Activated T-cell treated with anti-CD3 and anti-CD28 coated beads, Interleukin-2, amount 50 U/mL, for 72 hours (primary cell): ENCODE measurements at regions not wholly inside any gene's neighbourhood (a gene's known extent, or its start where the extent isn't known, plus 50 kb on each side); places are given as distances from the start of the nearest gene placed in this dataset.
"Not testable (repeated sequence)": the region's sequence is repeated elsewhere in the genome, so short reads cannot be mapped to it uniquely, and the experiment has no call there.

Experiments used
- ATAC-seq, 2 donors: fragments of 150-1000 bp; cut with Tn5 transposase; replicated peaks in 1 of 2; 2 replicates each; pipeline ENCODE4 v1.10.0; 2021; ENCODE audit warnings: moderate library complexity in 2 of 2, mild to moderate bottlenecking in 1 of 2
- DNase-seq, 2 donors: peaks; one replicate each; pipeline ENCODE4 v3.0.0; 2021 to 2022; ENCODE audit warnings: mixed read lengths in 1 of 2
- H3K27ac Mint-ChIP-seq: one replicate; pipeline ENCODE4 v1.8.0; 2022; ENCODE audit warnings: mild to moderate bottlenecking, moderate library complexity, mixed read lengths
- H3K27me3 Mint-ChIP-seq: one replicate; pipeline ENCODE4 v1.8.0; 2022; ENCODE audit warnings: low read depth, mixed read lengths
- H3K36me3 Mint-ChIP-seq, 2 donors: one replicate each; pipeline ENCODE4 v1.8.0; 2022; ENCODE audit warnings: mixed read lengths in 2 of 2, mild to moderate bottlenecking in 1 of 2; ENCODE audit not compliant: insufficient read depth in 2 of 2
- H3K4me1 Mint-ChIP-seq: one replicate; pipeline ENCODE4 v1.8.0; 2022; ENCODE audit warnings: low read depth, mixed read lengths
- H3K4me3 Mint-ChIP-seq, 2 donors: one replicate each; pipeline ENCODE4 v1.8.0; 2022; ENCODE audit warnings: mild to moderate bottlenecking in 2 of 2, mixed read lengths in 2 of 2, moderate library complexity in 2 of 2
- H3K9me3 Mint-ChIP-seq, 2 donors: one replicate each; pipeline ENCODE4 v1.8.0; 2022; ENCODE audit warnings: mixed read lengths in 2 of 2

DNA sequence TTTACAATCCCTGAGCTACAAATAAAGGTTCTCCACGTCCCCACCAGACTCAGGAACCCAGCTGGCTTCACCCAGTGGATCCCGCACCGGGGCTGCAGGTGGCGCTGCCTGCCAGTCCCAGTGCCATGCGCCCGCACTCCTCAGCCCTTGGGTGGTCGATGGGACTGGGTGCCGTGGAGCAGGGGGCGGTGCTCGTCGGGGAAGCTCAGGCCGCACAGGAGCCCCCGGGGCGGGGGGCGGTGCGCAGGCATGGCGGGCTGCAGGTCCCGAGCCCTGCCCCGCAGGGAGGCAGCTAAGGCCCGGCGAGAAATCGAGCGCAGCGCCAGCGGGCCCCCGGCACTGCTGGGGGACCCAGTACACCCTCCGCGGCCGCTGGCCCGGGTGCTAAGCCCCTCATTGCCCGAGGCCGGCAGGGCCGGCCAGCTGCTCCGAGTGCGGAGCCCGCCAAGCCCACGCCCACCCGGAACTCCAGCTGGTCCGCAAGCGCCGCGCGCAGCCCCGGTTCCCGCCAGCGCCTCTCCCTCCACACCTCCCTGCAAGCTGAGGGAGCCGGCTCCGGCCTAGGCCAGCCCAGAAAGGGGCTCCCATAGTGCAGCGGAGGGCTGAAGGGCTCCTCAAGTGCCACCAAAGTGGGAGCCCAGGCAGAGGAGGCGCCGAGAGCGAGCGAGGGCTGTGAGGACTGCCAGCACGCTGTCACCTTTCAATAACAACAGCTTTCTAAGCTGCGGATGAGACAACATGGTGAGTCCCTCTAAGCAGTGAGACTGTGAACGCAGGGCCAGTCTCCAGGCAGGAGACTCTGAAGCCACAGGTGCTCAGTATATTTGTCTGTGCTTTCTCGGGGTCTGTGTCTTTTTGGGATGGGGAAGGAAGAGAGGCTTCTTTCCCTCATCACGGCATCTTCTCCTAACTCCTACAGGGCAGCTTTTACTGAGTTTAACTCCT, 161.5 kb downstream of the NR2F2 start:
- peaks cover 17% of the 10 kb centered on the region for H3K27me3 Mint-ChIP-seq
- H3K36me3 Mint-ChIP-seq, H3K4me3 Mint-ChIP-seq, H3K9me3 Mint-ChIP-seq, DNase-seq, H3K4me1 Mint-ChIP-seq, ATAC-seq, H3K27ac Mint-ChIP-seq: not testable (repeated sequence)

DNA sequence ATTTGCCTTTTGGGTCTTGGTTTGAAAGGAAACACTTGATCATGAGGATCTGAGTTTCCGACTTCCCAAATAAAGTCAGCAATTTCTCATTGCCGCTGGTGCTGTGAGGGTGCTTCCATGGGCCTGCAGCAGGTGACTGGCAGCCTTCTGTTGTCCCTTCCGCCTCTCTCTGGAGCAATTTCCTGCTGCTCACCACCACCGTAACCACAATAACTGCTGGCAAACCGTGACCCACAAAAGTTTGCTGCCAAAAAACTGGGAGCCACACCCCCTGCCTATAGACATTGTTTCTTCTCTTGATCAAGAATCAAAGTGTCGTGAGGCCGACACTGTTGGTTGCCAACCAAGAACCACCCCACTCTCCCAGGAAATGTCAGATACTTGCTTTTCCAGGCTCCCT, 164.0 kb downstream of the NR2F2 start:
- no peak overlapping the region for H3K4me3 Mint-ChIP-seq
- peaks cover 0 to 5% of the 10 kb centered on the region in 2 donors for H3K9me3 Mint-ChIP-seq
- no peak for ATAC-seq

GRCh38 chr15:96495386-96495785, 164.9 kb downstream of the NR2F2 start:
- H3K9me3 Mint-ChIP-seq: peaks cover 0 to 5% of the 10 kb centered on the region in 2 donors
- no peak for DNase-seq
- peaks cover 0 to 2% of the 10 kb centered on the region in 2 donors for H3K36me3 Mint-ChIP-seq
- H3K27ac Mint-ChIP-seq: no peak overlapping the region
- no peak for ATAC-seq
- H3K4me3 Mint-ChIP-seq: no peak overlapping the region
- no peaks in the 10 kb centered on the region for H3K4me1 Mint-ChIP-seq
- peaks cover 9% of the 10 kb centered on the region for H3K27me3 Mint-ChIP-seq

More for the DNA sequence above, 164.0 kb downstream of the NR2F2 start:
- Mint-ChIP-seq H3K27ac (no peak overlapping the region), H3K4me1 (no peaks in the 10 kb centered on the region), H3K27me3 (peaks cover 15% of the 10 kb centered on the region), H3K36me3 (peaks cover 0 to 2% of the 10 kb centered on the region in 2 donors)
- no peak for DNase-seq

- H3K27me3 Mint-ChIP-seq: peaks cover 9% of the 10 kb centered on the region
- no peak overlapping the region for H3K4me3 Mint-ChIP-seq
- ATAC-seq (no peak), DNase-seq (no peak)
- peaks cover 2 to 8% of the 10 kb centered on the region in 2 donors for H3K9me3 Mint-ChIP-seq
- no peak overlapping the region for H3K27ac Mint-ChIP-seq
- peaks cover 0 to 2% of the 10 kb centered on the region in 2 donors for H3K36me3 Mint-ChIP-seq
- H3K4me1 Mint-ChIP-seq: no peaks in the 10 kb centered on the region
Observed at GRCh38 chr15:96497951-96498350, 167.5 kb downstream of the NR2F2 start.

GRCh38 chr15:96500508-96500907, 170.0 kb downstream of the NR2F2 start:
- ATAC-seq: no peak

GRCh38 chr15:96501362-96501761, 170.9 kb downstream of the NR2F2 start:
- Mint-ChIP-seq H3K9me3 (peaks cover 2 to 6% of the 10 kb centered on the region in 2 donors), H3K27ac (no peak overlapping the region), H3K36me3 (peaks cover 0 to 2% of the 10 kb centered on the region in 2 donors), H3K27me3 (no peaks in the 10 kb centered on the region), H3K4me1 (no peaks in the 10 kb centered on the region), H3K4me3 (no peak overlapping the region)
- ATAC-seq (no peak), DNase-seq (no peak)

More at GRCh38 chr15:96500508-96500907, 170.0 kb downstream of the NR2F2 start:
- Mint-ChIP-seq H3K4me1 (no peaks in the 10 kb centered on the region), H3K9me3 (peaks cover 2 to 6% of the 10 kb centered on the region in 2 donors), H3K36me3 (peaks cover 0 to 2% of the 10 kb centered on the region in 2 donors), H3K27me3 (no peaks in the 10 kb centered on the region), H3K4me3 (no peak overlapping the region), H3K27ac (no peak overlapping the region)
- DNase-seq: no peak

GRCh38 chr15:96502196-96502595, 171.7 kb downstream of the NR2F2 start:
- no peak overlapping the region for H3K27ac Mint-ChIP-seq
- H3K4me1 Mint-ChIP-seq: no peaks in the 10 kb centered on the region
- peaks cover 3 to 4% of the 10 kb centered on the region in 2 donors for H3K9me3 Mint-ChIP-seq
- ATAC-seq: no peak
- no peaks in the 10 kb centered on the region for H3K27me3 Mint-ChIP-seq
- no peak for DNase-seq
- no peak overlapping the region for H3K4me3 Mint-ChIP-seq
- peaks cover 0 to 2% of the 10 kb centered on the region in 2 donors for H3K36me3 Mint-ChIP-seq

- no peaks in the 10 kb centered on the region for H3K27me3 Mint-ChIP-seq
- peaks cover 3 to 4% of the 10 kb centered on the region in 2 donors for H3K9me3 Mint-ChIP-seq
- H3K27ac Mint-ChIP-seq: no peak overlapping the region
- DNase-seq (no peak), ATAC-seq (no peak)
- peaks cover 0 to 1% of the 10 kb centered on the region in 2 donors for H3K36me3 Mint-ChIP-seq
- H3K4me3 Mint-ChIP-seq: no peak overlapping the region
- no peaks in the 10 kb centered on the region for H3K4me1 Mint-ChIP-seq
Observed at GRCh38 chr15:96503276-96503675, 172.8 kb downstream of the NR2F2 start.

- Mint-ChIP-seq H3K4me3 (no peak overlapping the region), H3K9me3 (peaks cover 3 to 4% of the 10 kb centered on the region in 2 donors), H3K36me3 (no peaks in the 10 kb centered on the region), H3K4me1 (no peaks in the 10 kb centered on the region), H3K27ac (no peak overlapping the region), H3K27me3 (no peaks in the 10 kb centered on the region)
- no peak for DNase-seq
- ATAC-seq: no peak
Observed at GRCh38 chr15:96504371-96504770, 173.9 kb downstream of the NR2F2 start.

GRCh38 chr15:96505014-96505413, 174.5 kb downstream of the NR2F2 start:
- Mint-ChIP-seq H3K4me1 (no peaks in the 10 kb centered on the region), H3K27me3 (no peaks in the 10 kb centered on the region), H3K4me3 (no peak overlapping the region), H3K27ac (no peak overlapping the region), H3K36me3 (no peaks in the 10 kb centered on the region), H3K9me3 (peaks cover 3 to 4% of the 10 kb centered on the region in 2 donors)
- ATAC-seq (no peak), DNase-seq (no peak)

DNA sequence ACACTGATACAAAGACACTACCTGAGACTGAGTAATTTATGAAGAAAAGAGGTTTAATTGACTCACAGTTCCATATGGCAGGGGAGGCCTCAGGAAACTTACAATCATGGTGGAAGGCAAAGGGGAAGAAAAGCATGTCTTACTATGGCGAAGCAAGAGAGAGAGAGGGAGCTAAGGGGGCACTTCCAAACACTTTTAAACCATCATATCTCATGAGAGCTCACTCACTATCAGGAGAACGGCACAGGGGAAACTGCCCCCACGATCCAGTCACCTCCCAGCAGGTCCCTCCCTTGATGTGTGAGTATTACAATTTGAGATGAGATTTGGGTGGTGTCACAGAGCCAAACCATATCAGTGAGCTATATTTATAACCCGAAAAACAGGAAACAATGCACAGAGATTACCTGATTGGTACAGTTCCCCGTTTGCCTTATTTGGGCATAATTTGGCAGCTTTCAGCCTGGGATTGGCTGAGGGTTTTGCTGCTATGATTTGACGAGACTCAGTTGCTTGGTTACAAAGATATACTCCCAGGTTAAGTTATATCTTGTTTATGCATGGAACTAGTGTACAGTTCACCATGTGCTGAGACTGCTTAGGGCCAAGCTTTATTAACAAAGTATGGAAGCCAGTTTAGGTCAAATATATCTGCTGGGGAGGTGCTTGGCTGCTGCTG, 184.2 kb downstream of the NR2F2 start:
- H3K27me3 Mint-ChIP-seq: no peaks in the 10 kb centered on the region
- H3K36me3 Mint-ChIP-seq: peaks cover 0 to 3% of the 10 kb centered on the region in 2 donors
- no peaks in the 10 kb centered on the region for H3K4me1 Mint-ChIP-seq
- no peak for ATAC-seq
- H3K9me3 Mint-ChIP-seq: peaks cover 10 to 11% of the 10 kb centered on the region in 2 donors
- DNase-seq: no peak
- no peak overlapping the region for H3K4me3 Mint-ChIP-seq
- no peak overlapping the region for H3K27ac Mint-ChIP-seq

- Mint-ChIP-seq H3K9me3 (peaks cover 11 to 12% of the 10 kb centered on the region in 2 donors), H3K4me3 (no peak overlapping the region), H3K27ac (no peak overlapping the region), H3K4me1 (no peaks in the 10 kb centered on the region), H3K27me3 (no peaks in the 10 kb centered on the region), H3K36me3 (peaks cover 0 to 3% of the 10 kb centered on the region in 2 donors)
- DNase-seq: no peak
- ATAC-seq: no peak
Observed at GRCh38 chr15:96515371-96515770, 184.9 kb downstream of the NR2F2 start.

DNA sequence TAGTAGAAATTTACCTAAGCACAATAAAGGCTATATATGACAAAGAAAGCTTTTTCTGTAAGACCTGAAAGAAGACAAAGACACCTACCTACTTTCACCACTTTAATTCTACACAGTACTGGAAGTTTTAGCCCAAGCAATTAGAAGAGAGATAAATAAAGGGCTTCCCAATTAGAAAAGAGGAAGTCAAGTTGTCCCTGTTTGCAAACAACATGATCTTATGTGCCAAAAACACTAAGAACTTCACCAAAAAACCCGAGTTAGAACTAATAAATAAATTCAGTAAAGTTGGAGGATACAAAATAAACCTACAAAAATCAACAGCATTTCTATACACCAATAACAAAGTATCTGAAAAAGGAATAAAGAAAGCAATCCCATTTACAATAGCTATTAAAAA, 190.9 kb downstream of the NR2F2 start:
- Mint-ChIP-seq H3K4me1 (no peaks in the 10 kb centered on the region), H3K27ac (no peak overlapping the region), H3K9me3 (peaks cover 7 to 8% of the 10 kb centered on the region in 2 donors), H3K36me3 (peaks cover 0 to 2% of the 10 kb centered on the region in 2 donors), H3K27me3 (no peaks in the 10 kb centered on the region), H3K4me3 (no peak overlapping the region)
- DNase-seq: no peak
- no peak for ATAC-seq
